ENCODE measurements at regions not wholly inside any gene's neighbourhood (a gene's known extent, or its start where the extent isn't known, plus 50 kb on each side); places are given as distances from the start of the nearest gene placed in this dataset.

DNA sequence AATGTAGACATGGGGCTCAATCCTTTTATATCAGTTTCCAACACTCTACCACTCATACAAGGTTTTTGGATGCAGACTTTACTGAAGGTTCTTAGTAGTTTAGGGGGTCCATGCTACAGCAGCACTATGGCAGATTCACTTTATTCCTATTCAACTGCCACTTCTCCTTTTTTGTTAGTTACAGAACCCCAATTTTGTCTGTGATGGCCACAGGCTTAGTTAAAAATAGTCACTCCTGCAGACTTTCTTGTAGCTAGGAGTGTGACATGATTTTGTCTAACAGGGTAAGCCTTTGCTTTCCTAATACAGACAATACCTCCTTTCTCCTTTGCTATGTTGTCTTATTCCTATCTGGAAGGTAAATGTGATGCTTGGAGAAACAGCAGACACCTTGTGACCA lies 90.0 kb upstream of the SLC24A3 start:
- no peak for TF ChIP-seq ZFX (CRISPR knock-in tag; IDR thresholded peaks at IDR 0.05)
- TF ChIP-seq, protein P1, sequence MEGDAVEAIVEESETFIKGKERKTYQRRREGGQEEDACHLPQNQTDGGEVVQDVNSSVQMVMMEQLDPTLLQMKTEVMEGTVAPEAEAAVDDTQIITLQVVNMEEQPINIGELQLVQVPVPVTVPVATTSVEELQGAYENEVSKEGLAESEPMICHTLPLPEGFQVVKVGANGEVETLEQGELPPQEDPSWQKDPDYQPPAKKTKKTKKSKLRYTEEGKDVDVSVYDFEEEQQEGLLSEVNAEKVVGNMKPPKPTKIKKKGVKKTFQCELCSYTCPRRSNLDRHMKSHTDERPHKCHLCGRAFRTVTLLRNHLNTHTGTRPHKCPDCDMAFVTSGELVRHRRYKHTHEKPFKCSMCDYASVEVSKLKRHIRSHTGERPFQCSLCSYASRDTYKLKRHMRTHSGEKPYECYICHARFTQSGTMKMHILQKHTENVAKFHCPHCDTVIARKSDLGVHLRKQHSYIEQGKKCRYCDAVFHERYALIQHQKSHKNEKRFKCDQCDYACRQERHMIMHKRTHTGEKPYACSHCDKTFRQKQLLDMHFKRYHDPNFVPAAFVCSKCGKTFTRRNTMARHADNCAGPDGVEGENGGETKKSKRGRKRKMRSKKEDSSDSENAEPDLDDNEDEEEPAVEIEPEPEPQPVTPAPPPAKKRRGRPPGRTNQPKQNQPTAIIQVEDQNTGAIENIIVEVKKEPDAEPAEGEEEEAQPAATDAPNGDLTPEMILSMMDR (IDR thresholded peaks at IDR 0.05 in 2 of 3, conservative IDR thresholded peaks at IDR 0.05 in 1 of 3; ENCODE audit: insufficient read depth in 2 of 3, low read depth in 1 of 3, low read length in 3 of 3), result no peak
- no peak for TF ChIP-seq EZH2 (IDR thresholded peaks at IDR 0.05; ENCODE audit: borderline replicate concordance, low read depth, low read length)
- no peak for TF ChIP-seq NFE2 (IDR thresholded peaks at IDR 0.05; ENCODE audit: low read depth)
- no peak for TF ChIP-seq ZKSCAN1 (IDR thresholded peaks at IDR 0.05; ENCODE audit: low read depth, low read length)
- no peak for TF ChIP-seq CREB1 (IDR thresholded peaks at IDR 0.05)
- TF ChIP-seq CREB1 (CRISPR knock-in tag; IDR thresholded peaks at IDR 0.05), result no peak
- no peak for TF ChIP-seq NRF1 (conservative IDR thresholded peaks at IDR 0.05 in 1 of 2, IDR thresholded peaks at IDR 0.05 in 1 of 2)
- TF ChIP-seq, protein P2, sequence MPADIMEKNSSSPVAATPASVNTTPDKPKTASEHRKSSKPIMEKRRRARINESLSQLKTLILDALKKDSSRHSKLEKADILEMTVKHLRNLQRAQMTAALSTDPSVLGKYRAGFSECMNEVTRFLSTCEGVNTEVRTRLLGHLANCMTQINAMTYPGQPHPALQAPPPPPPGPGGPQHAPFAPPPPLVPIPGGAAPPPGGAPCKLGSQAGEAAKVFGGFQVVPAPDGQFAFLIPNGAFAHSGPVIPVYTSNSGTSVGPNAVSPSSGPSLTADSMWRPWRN (IDR thresholded peaks at IDR 0.05; ENCODE audit: low read depth), result no peak
